Type B pancreatic cell (in vitro differentiated cells): ENCODE measurements at regions not wholly inside any gene's neighbourhood (a gene's known extent, or its start where the extent isn't known, plus 50 kb on each side); places are given as distances from the start of the nearest gene placed in this dataset.

Experiments
- DNase-seq: peaks from one replicate; pipeline ENCODE4 v3.0.0; 2021; ENCODE audit warnings: mixed read lengths; ENCODE audit not compliant: unreplicated experiment; ENCODE audit errors: extremely low spot score
- H3K27ac Mint-ChIP-seq: 2 replicates; pipeline ENCODE4 v1.8.0; 2021; ENCODE audit warnings: mild to moderate bottlenecking, mixed read lengths
- H3K27me3 Mint-ChIP-seq: 2 replicates; pipeline ENCODE4 v1.8.0; 2021; ENCODE audit warnings: mixed read lengths
- H3K36me3 Mint-ChIP-seq: 2 replicates; pipeline ENCODE4 v1.8.0; 2021; ENCODE audit warnings: mixed read lengths
- H3K4me1 Mint-ChIP-seq: one replicate; pipeline ENCODE4 v1.8.0; 2021; ENCODE audit warnings: mixed read lengths; ENCODE audit not compliant: unreplicated experiment
- H3K4me3 Mint-ChIP-seq: 2 replicates; pipeline ENCODE4 v1.8.0; 2021; ENCODE audit warnings: mild to moderate bottlenecking, mixed read lengths
- H3K9me3 Mint-ChIP-seq: 2 replicates; pipeline ENCODE4 v1.8.0; 2021; ENCODE audit warnings: mixed read lengths
- CTCF ChIP-seq: fragments of 200-600 bp; sonication (generic); conservative IDR thresholded peaks from 2 replicates; pipeline ENCODE4 v1.5.0; 2021; ENCODE audit warnings: antibody characterized with exemption, mild to moderate bottlenecking

DNA sequence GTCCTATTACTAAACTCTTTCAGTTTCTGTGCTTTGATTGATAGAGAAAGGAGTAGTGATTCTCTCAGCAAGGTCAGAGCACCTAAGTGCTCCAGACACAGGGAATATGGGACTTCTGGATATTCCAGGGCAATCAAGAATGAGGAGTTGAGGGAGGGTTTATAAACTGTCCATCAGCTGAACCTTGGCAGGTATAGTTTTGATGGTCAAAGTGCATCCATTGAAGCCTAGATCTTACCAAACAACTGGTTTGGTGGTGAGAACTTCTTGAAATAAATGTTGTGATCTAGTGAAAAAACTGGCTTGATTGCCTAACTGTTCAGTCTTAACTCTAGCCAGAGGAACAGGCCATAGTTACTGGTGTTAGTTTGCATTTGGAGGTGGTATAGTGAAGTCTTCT lies 207.0 kb upstream of the ONECUT1 start:
- no peaks in the 10 kb centered on the region for H3K36me3 Mint-ChIP-seq
- no peak for TF ChIP-seq CTCF
- no peak overlapping the region for H3K4me3 Mint-ChIP-seq
- H3K27me3 Mint-ChIP-seq: peaks cover 5% of the 10 kb centered on the region
- no peak for DNase-seq
- no peaks in the 10 kb centered on the region for H3K4me1 Mint-ChIP-seq
- H3K9me3 Mint-ChIP-seq: no peaks in the 10 kb centered on the region
- H3K27ac Mint-ChIP-seq: no peak overlapping the region

DNA sequence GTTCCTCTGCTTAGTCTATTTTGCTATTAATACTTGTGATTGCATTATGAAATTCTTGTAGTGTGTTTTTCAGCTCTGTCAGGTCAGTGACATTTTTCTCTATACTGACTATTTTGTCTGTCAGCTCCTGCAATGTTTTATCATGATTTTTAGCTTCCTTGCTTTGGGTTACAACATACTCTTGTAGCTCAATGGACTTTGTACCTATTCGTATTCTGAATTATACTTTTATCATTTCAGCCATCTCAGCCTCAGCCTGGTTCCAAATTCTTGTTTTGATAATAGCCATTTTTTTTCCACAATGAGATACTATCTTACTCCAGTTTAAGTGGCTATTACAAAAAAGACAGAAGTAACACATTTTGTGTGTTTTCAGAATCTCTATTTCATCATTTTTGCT lies 204.2 kb upstream of the ONECUT1 start:
- Mint-ChIP-seq H3K4me1 (no peaks in the 10 kb centered on the region), H3K9me3 (no peaks in the 10 kb centered on the region), H3K4me3 (no peak overlapping the region), H3K27me3 (peaks cover 8% of the 10 kb centered on the region), H3K36me3 (no peaks in the 10 kb centered on the region), H3K27ac (no peak overlapping the region)
- TF ChIP-seq CTCF: no peak
- no peak for DNase-seq

DNA sequence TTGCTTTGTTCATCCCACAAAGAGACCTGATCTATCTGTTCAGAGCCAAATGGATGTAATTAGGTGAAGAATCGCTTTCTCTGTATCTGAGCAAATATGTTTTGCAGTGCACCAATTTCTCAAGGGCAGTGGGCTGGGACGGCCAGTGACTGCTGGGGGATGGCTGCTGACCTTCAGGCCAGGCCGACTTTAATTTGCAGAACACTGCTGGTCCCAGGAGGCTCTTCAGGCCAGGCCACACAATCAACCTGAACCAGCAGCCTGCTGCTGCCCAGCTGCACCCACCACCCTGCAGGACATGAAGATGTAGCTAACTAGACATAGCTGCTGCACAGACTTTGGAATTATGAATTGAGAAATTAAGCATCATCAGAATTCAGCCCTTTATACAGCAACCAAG lies 194.4 kb upstream of the ONECUT1 start:
- H3K27me3 Mint-ChIP-seq: peaks cover 6% of the 10 kb centered on the region
- H3K4me1 Mint-ChIP-seq: no peaks in the 10 kb centered on the region
- H3K9me3 Mint-ChIP-seq: no peaks in the 10 kb centered on the region
- no peaks in the 10 kb centered on the region for H3K36me3 Mint-ChIP-seq
- no peak for TF ChIP-seq CTCF
- H3K27ac Mint-ChIP-seq: no peak overlapping the region
- no peak for DNase-seq
- no peak overlapping the region for H3K4me3 Mint-ChIP-seq

DNA sequence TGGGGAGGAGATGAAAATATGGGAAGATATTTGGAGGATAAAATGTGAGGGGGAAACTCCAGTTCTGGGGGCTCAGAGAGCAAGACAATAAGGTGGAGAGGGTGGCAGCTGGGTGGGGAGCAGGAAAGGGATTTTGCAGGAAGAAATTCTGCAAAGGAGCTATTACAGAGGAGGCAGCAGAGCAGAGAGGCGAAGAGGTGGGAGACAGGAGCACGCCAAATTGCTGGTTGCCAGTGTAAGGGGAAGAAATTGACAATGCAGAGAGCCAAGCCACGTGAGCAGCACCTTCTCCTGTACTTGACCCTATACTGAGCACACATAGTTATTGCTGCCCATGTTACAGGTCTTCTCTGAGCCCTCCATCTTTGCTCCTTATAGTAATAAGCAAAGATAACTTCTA lies 190.3 kb upstream of the ONECUT1 start:
- TF ChIP-seq CTCF: no peak
- peaks cover 9% of the 10 kb centered on the region for H3K27me3 Mint-ChIP-seq
- no peak for DNase-seq
- no peaks in the 10 kb centered on the region for H3K36me3 Mint-ChIP-seq
- no peak overlapping the region for H3K4me3 Mint-ChIP-seq
- H3K27ac Mint-ChIP-seq: no peak overlapping the region
- H3K4me1 Mint-ChIP-seq: no peaks in the 10 kb centered on the region
- H3K9me3 Mint-ChIP-seq: no peaks in the 10 kb centered on the region

- no peaks in the 10 kb centered on the region for H3K36me3 Mint-ChIP-seq
- H3K27ac Mint-ChIP-seq: no peak overlapping the region
- peaks cover 8% of the 10 kb centered on the region for H3K27me3 Mint-ChIP-seq
- H3K4me1 Mint-ChIP-seq: no peaks in the 10 kb centered on the region
- no peak for TF ChIP-seq CTCF
- H3K9me3 Mint-ChIP-seq: no peaks in the 10 kb centered on the region
- H3K4me3 Mint-ChIP-seq: no peak overlapping the region
- DNase-seq: no peak
These were observed 186.5 kb upstream of the ONECUT1 start for GRCh38 chr15:52976516-52977075.

GRCh38 chr15:52975941-52976449 lies 185.9 kb upstream of the ONECUT1 start:
- no peak for DNase-seq
- Mint-ChIP-seq H3K4me3 (no peak overlapping the region), H3K27ac (no peak overlapping the region), H3K36me3 (no peaks in the 10 kb centered on the region), H3K27me3 (peaks cover 8% of the 10 kb centered on the region), H3K9me3 (no peaks in the 10 kb centered on the region), H3K4me1 (no peaks in the 10 kb centered on the region)
- TF ChIP-seq CTCF: no peak
